ENCODE measurements at regions not wholly inside any gene's neighbourhood (a gene's known extent, or its start where the extent isn't known, plus 50 kb on each side); places are given as distances from the start of the nearest gene placed in this dataset.

GRCh38 chr6:145032562-145033145 is 702.7 kb downstream of the EPM2A start:
- Histone ChIP-seq H3K4me1 (replicated peaks in 1 of 4; ENCODE audit: control insufficient read depth in 3 of 4, insufficient read depth in 4 of 4, low read length in 3 of 4) (no peaks in the 10 kb centered on the region), H2BK5ac (ENCODE audit: low read depth, low read length) (no peak overlapping the region), H3K23me2 (ENCODE audit: low read depth, low read length) (no peaks in the 10 kb centered on the region), H3K4ac (replicated peaks; ENCODE audit: insufficient read length, low read depth, low read length) (no peak overlapping the region), H2BK20ac (ENCODE audit: low read length) (no peak overlapping the region), H4K8ac (ENCODE audit: extremely low read depth, insufficient read depth, low read length) (no peak overlapping the region), H3K18ac (ENCODE audit: extremely low read depth, low read length) (no peak overlapping the region), H4K20me1 (replicated peaks in 1 of 2; ENCODE audit: control insufficient read depth in 1 of 2, insufficient read depth in 2 of 2, low read length in 2 of 2) (no peaks in the 10 kb centered on the region), H3K36me3 (ENCODE audit: control insufficient read depth in 2 of 4, insufficient read depth in 4 of 4, low read length in 3 of 4) (no peaks in the 10 kb centered on the region), H3K27me3 (replicated peaks in 1 of 4; ENCODE audit: control insufficient read depth in 3 of 4, extremely low read depth in 1 of 4, insufficient read depth in 3 of 4, low read length in 3 of 4) (no peaks in the 10 kb centered on the region), H2AK5ac (ENCODE audit: low read depth, low read length) (no peak overlapping the region), H3K4me3 (ENCODE audit: extremely low read depth in 1 of 4, insufficient read depth in 2 of 4, low read depth in 3 of 4, low read length in 4 of 4) (no peak overlapping the region), H2BK15ac (ENCODE audit: low read length) (no peak overlapping the region), H3K4me2 (ENCODE audit: insufficient read depth in 1 of 2, low read depth in 2 of 2, low read length in 2 of 2) (no peak overlapping the region), H3K23ac (ENCODE audit: insufficient read length) (no peak overlapping the region), H2BK120ac (replicated peaks; ENCODE audit: low read depth, low read length) (no peak overlapping the region), H3K9ac (replicated peaks in 1 of 4; ENCODE audit: extremely low read depth in 1 of 4, low read depth in 3 of 4, low read length in 3 of 4) (no peak overlapping the region), H3K56ac (replicated peaks; ENCODE audit: insufficient read length, low read depth, low read length) (no peak overlapping the region), H3K14ac (ENCODE audit: insufficient read length) (no peak overlapping the region), H4K91ac (replicated peaks; ENCODE audit: insufficient read length, low read length) (no peak overlapping the region), H3K9me3 (ENCODE audit: insufficient read depth in 2 of 2, low read depth in 1 of 2, low read length in 1 of 2) (no peaks in the 10 kb centered on the region), H4K5ac (ENCODE audit: insufficient read length, low read depth, low read length) (no peak overlapping the region), H3K27ac (ENCODE audit: low read depth, low read length) (no peak overlapping the region), H3K79me1 (ENCODE audit: low read depth, low read length) (no peaks in the 10 kb centered on the region), H3K79me2 (ENCODE audit: control insufficient read depth in 1 of 2, insufficient read depth in 2 of 2, low read length in 2 of 2) (no peaks in the 10 kb centered on the region), H2BK12ac (ENCODE audit: low read depth, low read length) (no peak overlapping the region), H2AFZ (ENCODE audit: low read length) (no peak overlapping the region)
- no peak for DNase-seq (ENCODE audit: low read depth in 1 of 2, low spot score in 2 of 2)
- ChIA-PET CTCF (ENCODE audit: partially characterized antibody) (interaction anchor here (0.9 to 1.2 kb wide), 2 partner anchors 9 to 12 kb away, joined by 3 to 4 read pairs; no protein-coding TSS in a partner anchor), POLR2A (ENCODE audit: partially characterized antibody) (no interaction called here)
- TF ChIP-seq CHD1 (IDR thresholded peaks at IDR 0.05; ENCODE audit: low read depth, low read length) (no peak), EZH2 (IDR thresholded peaks at IDR 0.05; ENCODE audit: low read depth, low read length, severe bottlenecking) (no peak), SUZ12 (IDR thresholded peaks at IDR 0.05; ENCODE audit: low read length) (no peak)
- WGBS, 2 experiments (ENCODE audit: extremely low coverage in 1 of 2, insufficient coverage in 1 of 2, insufficient read length in 1 of 2, insufficient replicate concordance in 2 of 2, low coverage in 1 of 2, low lambda C conversion rate in 2 of 2, missing lambda C conversion rate in 1 of 2) = 94% methylated on average over 2 of the region's 2 CpGs; no CpG with 5 or more reads in 1 of the 2 experiments
- FAIRE-seq = no peak

Measured in H1 (cell line).